HG02610 (cell line): ENCODE measurements at regions not wholly inside any gene's neighbourhood (a gene's known extent, or its start where the extent isn't known, plus 50 kb on each side); places are given as distances from the start of the nearest gene placed in this dataset.
"Not testable (repeated sequence)": the region's sequence is repeated elsewhere in the genome, so short reads cannot be mapped to it uniquely, and the experiment has no call there.

ENCODE experiments used
- ATAC-seq: cut with Tn5 transposase; IDR thresholded peaks from one replicate; pipeline ENCODE4 v1.9.1; 2021; ENCODE audit warnings: mild to moderate bottlenecking, moderate library complexity; ENCODE audit not compliant: unreplicated experiment

DNA sequence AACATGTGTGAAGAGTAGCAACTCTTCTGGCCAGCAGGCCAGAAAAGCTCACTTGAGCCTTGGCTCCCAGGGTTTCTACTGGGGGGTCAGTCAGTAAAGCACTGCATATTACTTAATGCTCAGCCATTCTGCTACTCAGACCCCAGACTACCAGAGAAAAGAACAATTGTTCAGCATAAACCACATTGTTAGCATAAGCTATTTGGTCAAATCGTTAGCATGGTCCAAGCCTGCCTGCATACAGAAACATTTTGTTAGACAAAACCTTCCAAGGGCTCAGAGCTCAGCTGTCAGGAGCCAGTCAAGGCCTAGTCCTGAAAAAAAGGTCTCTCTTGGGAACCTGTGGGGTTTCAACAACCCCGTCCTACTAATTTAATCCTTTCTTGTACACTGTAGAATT is 449.3 kb downstream of the PRR16 start:
- ATAC-seq = no peak

GRCh38 chr5:120917214-120917758 is 453.2 kb downstream of the PRR16 start:
- no peak for ATAC-seq

DNA sequence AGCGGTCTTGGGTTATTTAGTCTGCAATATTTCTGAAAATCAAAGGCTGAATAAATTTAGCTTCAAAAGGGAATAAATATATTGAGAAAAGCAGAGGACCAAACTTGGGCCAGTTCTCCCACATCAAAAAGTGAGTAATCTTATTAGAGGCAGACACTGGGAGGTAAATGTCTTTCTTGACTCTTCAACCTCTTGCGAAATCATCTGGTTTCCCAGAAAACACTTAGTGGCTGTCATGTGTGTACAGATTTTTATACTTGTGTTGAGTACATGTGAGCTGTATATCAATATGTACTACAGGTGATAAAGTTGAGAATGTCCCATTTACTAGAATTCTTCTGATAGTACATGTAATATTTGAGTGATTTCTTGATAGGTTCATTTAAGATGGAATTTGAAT is 454.9 kb downstream of the PRR16 start:
- ATAC-seq = no peak

DNA sequence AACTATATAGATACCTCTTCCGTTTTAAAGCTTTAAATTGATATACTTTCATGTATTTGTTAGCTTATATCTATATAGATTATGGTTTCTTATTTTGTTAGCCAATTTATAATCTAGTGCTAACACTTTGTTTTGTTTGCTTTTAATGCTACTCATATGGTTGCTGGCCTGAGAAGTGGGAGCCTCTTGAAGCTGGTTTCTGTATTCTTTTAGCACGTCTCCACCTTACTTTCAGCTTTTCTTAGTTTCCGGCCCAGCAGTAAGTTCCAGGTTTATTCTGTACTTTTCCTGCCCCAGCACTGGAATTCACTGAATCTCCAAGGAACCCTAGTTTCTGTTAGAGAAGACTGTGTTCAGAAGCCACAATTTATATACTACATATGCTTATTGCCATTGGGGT is 458.9 kb downstream of the PRR16 start:
- ATAC-seq = no peak

DNA sequence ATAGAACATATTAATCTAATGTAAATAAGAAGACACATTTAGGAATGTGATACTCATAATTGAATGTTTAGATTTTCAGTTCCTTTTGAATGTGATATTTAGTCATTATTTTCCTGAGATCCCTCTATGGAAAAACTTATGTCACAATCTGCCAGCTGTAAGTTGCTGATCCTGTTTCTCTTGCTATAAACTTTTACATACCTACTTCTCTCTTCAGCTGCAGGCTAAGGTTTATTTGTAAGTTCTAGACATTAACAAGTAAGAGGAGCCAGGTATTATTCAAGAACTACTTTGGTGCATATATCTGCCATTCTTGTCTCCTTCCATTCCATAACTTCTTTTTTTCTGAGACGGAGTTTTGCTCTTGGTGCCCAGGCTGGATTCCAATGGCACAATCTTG is 462.4 kb downstream of the PRR16 start:
- ATAC-seq = no peak

DNA sequence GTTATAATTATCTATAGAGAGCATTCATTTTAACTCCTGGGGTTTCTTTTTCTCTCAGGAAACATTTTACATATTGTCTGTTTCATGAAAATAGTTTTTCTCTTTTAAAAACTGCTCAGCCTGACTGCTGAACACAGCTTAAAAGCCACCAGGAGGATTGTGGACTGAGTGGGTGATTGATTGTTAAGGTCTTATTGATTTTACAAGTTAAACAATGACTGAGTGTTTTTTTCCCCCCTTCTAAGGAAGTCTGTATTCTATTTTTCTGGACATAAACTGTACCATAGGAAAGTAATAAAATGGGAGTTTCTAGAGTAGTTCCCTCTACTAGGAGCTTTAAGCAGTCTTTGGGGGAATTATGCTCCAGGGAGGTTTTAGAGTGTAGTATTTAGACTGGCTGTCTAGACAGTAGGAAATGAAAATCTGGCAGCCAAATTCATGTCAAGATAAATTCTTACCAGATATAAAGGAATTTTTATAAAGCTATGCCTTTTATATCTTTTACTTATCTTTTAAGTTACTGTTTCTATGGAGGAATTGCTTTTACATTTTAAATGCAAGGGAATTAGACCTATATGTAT is 463.9 kb downstream of the PRR16 start:
- ATAC-seq = no peak

GRCh38 chr5:120932480-120932879 is 468.4 kb downstream of the PRR16 start:
- ATAC-seq = no peak

DNA sequence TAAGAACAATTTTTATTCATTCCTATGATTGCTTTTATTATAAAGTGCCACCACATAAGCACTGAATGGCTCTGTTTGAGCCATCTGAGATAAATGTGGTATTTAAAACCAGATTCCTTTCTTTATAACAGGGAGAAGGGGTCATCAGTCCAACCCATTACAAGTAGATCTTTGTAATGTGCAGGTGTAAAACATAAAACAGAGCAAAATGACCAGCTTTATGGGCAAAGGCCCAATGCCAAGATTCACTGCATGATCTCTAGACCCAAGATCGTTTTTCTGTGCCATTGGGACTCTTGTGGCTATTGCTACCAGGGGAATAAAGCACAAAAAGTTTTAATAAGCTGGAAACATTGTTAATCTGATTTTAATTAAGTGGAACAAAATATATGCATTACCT is 469.9 kb downstream of the PRR16 start:
- no peak for ATAC-seq

DNA sequence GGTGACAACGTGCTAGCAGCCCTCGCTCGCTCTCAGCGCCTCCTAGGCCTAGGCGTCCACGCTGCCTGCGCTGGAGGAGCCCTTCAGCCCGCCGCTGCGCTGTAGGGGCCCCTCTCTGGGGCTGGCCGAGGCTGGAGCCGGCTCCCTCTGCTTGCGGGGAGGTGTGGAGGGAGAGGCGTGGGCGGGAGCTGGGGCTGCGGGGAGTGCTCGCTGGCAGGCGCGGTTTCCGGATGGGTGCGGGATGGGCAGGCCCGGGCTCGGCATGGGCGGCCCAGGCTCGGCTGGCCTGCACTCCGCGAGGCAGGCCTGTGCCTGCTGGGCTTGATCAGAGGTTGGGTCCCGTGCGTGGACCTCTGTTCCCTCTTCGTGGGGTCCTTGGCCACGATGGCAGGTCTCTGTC is 472.6 kb downstream of the PRR16 start:
- no peak for ATAC-seq

GRCh38 chr5:120938604-120939003 is 474.5 kb downstream of the PRR16 start:
- no peak for ATAC-seq

DNA sequence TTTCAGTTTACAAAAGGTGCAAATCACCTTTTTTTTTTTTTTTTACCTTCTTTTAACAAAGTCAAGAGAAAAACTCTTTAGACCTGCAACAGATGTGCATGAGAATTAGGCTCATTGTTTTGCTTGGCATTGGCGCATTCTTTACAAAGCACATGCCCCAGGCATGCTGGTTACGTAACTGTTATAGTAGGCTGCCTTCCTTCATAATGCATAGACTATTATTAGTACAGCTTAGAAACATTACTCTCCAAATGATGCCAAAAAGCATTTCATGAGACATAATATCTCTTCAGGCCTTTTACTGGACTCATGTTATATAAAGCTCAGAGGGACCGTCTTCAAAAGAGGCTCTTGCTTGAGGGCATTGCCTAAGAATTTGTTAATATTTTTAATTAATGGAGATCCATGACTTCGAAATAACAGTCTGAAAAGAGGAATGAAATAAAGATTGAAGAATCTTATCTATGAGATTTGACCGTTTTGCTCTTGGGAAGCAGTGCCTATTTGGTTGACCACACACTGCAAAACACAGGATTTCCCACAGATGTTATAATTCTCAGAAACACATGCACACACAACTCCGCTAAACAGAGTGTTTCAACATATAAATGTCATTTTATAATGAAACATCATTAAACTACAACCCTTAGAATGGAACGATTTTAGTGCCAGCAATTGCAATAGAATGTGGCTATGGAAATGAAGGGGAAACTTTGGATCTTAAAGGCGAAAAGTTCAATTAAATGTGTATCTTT is 478.7 kb downstream of the PRR16 start:
- ATAC-seq = no peak

DNA sequence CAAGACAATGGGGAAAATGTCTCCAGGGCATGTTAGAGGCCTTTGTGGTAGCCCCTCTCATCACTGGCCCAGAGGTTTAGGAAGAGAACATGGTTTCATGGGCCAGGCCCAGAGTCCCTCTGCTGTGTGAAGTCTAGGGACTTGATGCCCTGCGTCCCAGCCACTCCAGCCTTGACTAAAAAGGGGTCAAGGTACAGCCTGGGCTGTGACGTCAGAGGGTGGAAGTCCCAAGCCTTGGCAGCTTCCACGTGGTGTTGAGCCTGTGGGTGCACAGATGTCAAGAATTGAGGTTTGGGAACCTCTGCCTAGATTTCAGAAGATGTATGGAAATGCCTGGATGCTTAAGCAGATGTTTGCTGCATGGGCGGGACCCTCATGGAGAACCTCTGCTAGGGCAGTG is 485.5 kb downstream of the PRR16 start:
- ATAC-seq = not testable (repeated sequence)

DNA sequence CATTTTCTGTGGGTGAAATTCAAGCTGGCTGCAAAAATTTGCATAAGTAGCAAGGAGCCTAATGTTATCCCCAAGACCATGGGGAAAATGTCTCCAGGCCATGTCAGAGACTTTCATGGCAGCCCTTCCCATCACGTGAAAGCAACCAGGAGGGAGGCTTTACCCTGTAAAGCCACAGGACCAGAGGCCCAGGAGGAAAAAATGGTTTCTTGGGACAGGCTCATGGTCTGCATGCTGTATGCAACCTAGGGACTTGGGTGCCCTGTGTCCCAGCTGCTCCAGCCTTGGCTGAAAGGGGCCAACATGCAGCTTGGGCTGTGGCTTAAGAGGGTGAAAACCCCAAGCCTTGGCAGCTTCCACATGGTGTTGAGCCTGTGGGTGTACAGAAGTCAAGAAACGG is 489.3 kb downstream of the PRR16 start:
- ATAC-seq = not testable (repeated sequence)

DNA sequence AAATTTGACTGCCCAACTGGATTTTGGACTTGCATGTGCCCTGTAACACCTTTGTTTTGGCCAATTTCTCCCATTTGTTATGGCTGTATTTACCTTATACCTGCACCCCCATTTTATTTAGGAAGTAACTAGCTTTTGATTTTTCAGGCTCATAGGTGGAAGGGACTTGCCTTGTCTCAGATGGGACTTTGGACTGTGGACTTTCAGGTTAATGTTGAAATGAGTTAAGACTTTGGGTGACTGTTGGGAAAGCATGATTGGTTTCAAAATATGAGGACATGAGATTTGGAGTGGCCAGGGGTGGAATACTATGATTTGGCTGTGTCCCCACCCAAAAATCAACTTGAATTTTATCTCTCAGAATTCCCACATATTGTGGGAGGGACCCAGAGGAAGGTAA is 490.2 kb downstream of the PRR16 start:
- ATAC-seq = no peak

GRCh38 chr5:120955795-120956194 is 491.7 kb downstream of the PRR16 start:
- ATAC-seq = no peak

DNA sequence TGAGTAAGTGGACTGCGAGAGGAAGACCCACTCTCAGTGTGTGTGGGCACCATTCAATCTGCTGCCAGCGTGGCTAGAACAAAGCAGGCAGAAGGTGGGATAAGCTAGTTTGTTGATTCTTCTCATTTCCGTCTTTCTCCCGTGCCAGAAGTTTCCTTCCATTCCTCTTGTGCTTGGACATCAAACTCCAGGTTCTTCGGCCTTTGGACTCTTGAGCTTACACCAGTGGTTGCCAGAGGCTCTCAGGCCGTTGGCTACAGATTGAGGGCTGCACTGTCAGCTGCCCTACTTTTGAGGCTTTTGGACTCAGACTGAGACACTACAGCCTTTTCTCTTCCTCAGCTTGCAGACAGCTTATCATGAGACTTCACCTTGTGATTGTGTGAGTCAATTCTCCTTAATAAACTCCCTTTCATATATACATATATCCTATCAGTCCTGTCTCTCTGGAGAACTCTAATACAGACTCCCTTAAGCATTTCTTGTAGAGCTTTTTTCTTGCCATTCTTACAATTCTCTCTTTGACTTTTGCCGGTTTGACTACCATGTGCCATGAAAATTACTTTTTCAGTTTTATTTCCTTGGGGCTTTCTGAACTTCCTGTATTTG is 494.9 kb downstream of the PRR16 start:
- ATAC-seq = no peak

GRCh38 chr5:120960510-120960909 is 496.4 kb downstream of the PRR16 start:
- ATAC-seq = no peak

GRCh38 chr5:120967366-120967765 is 503.3 kb downstream of the PRR16 start:
- ATAC-seq = no peak

DNA sequence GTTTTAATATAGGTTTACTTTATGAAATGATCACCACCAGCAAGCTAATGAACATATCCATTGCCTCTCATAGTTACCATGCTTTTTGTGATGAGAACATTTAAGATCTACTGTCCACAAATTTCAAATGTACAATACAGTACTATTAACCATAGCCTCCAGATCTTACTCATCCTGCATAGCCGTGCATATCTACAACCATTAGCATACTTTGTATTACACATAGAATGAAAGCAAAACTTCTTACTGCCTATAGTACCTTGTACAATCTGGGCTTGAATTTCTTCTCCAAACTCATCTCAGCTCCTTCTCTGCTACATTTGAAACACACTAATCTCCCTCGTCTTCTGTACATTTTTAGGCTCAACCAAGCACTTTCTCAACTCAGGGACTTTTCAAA is 510.6 kb downstream of the PRR16 start:
- ATAC-seq = no peak

- no peak for ATAC-seq
Observed at GRCh38 chr5:120982351-120982750, 518.3 kb downstream of the PRR16 start.

DNA sequence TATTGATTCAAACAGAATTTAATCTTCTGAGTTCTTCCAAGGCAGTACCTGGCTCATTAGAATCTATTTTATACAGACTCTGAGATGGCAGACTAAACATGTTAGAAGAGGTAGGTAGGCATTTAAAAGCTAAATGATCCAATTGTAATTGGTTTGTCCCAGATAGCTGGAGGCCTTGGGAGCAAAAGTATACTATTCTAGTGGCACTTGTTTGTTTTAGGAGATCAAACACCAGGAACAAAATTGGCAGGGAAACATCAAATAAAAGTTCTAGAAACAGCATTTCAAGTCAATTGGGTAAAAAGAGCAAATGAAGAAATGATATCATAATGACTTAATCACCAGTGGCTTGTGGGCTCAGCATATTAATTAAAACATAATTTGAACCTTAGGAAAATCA is 521.4 kb downstream of the PRR16 start:
- no peak for ATAC-seq

DNA sequence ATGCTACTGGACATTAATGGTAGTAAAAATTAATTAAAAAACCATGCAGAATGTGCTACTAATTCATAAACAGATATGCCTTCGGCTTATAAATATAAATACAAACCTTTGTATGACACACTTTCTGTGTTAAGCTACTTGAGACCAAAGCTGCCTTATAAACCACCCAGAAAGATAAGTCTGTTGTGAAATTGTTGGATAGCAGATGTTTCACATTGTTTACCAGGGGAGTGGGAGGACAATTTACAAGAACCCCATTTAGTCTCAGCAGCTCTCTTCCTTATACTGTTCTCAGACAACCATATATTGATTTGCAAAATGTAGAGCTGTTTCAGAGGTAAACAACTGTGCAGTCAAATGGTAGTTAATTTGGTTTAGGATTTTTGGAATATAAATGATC is 524.4 kb downstream of the PRR16 start:
- ATAC-seq = no peak
